H9 (cell line): ENCODE measurements at regions not wholly inside any gene's neighbourhood (a gene's known extent, or its start where the extent isn't known, plus 50 kb on each side); places are given as distances from the start of the nearest gene placed in this dataset.

Source experiments
- DNase-seq: peaks from one replicate; pipeline ENCODE4 v3.0.0-alpha.2; 2017
- H2AFZ ChIP-seq: one replicate; pipeline ENCODE4 v1.6.1; 2013; ENCODE audit warnings: mild to moderate bottlenecking, low read length, control low read depth, moderate library complexity
- H2AK5ac ChIP-seq: 2 replicates; pipeline ENCODE4 v1.6.1; 2013; ENCODE audit warnings: low read length, control low read depth, mixed read lengths; ENCODE audit not compliant: insufficient read length
- H2BK120ac ChIP-seq: one replicate; pipeline ENCODE4 v1.6.1; 2013; ENCODE audit warnings: low read depth, mild to moderate bottlenecking, low read length, control low read depth, inconsistent platforms; ENCODE audit not compliant: poor library complexity, severe bottlenecking
- H2BK12ac ChIP-seq: 2 replicates; pipeline ENCODE4 v1.6.1; 2013; ENCODE audit warnings: low read length, control low read depth, mixed read lengths, low read depth; ENCODE audit not compliant: insufficient read length
- H2BK15ac ChIP-seq: 2 replicates; pipeline ENCODE4 v1.6.1; 2013; ENCODE audit warnings: low read depth, low read length, control low read depth
- H2BK20ac ChIP-seq: one replicate; pipeline ENCODE4 v1.6.1; 2013; ENCODE audit warnings: low read depth, mild to moderate bottlenecking, low read length, control low read depth, inconsistent platforms; ENCODE audit not compliant: poor library complexity, severe bottlenecking
- H2BK5ac ChIP-seq: 2 replicates; pipeline ENCODE4 v1.6.1; 2013; ENCODE audit warnings: low read length, control low read depth, mixed read lengths; ENCODE audit not compliant: insufficient read length
- H3K14ac ChIP-seq: 2 replicates; pipeline ENCODE4 v1.6.1; 2013; ENCODE audit warnings: low read length, control low read depth; ENCODE audit not compliant: insufficient read depth
- H3K18ac ChIP-seq: 2 replicates; pipeline ENCODE4 v1.6.1; 2013; ENCODE audit warnings: low read depth, mild to moderate bottlenecking, mixed read lengths, low read length, control low read depth; ENCODE audit not compliant: insufficient read length
- H3K23ac ChIP-seq: 2 replicates; pipeline ENCODE4 v1.6.1; 2013; ENCODE audit warnings: low read length, control low read depth, mixed read lengths, low read depth; ENCODE audit not compliant: insufficient read length
- H3K23me2 ChIP-seq: 2 replicates; pipeline ENCODE4 v1.6.1; 2013; ENCODE audit warnings: low read depth, mild to moderate bottlenecking, mixed read lengths, low read length, control low read depth; ENCODE audit not compliant: insufficient read length, poor library complexity, severe bottlenecking
- H3K27ac ChIP-seq: 2 replicates; pipeline ENCODE4 v1.5.1; 2013; ENCODE audit warnings: low read length, control low read depth, mixed read lengths, low read depth; ENCODE audit not compliant: insufficient read length
- H3K27me3 ChIP-seq: 2 replicates; pipeline ENCODE4 v1.6.1; 2013; ENCODE audit warnings: low read length, control low read depth, inconsistent platforms; ENCODE audit not compliant: insufficient read depth
- H3K4ac ChIP-seq: 2 replicates; pipeline ENCODE4 v1.6.1; 2013; ENCODE audit warnings: low read depth, mild to moderate bottlenecking, control low read depth, inconsistent platforms, low read length, moderate library complexity
- H3K4me1 ChIP-seq: 2 replicates; pipeline ENCODE4 v1.6.1; 2013; ENCODE audit warnings: low read length, control low read depth, inconsistent platforms; ENCODE audit not compliant: insufficient read depth
- H3K4me2 ChIP-seq: 2 replicates; pipeline ENCODE4 v1.6.1; 2013; ENCODE audit warnings: low read length, control low read depth, mixed read lengths; ENCODE audit not compliant: insufficient read length, insufficient read depth
- H3K56ac ChIP-seq: 2 replicates; pipeline ENCODE4 v1.6.1; 2013; ENCODE audit warnings: low read depth, mild to moderate bottlenecking, mixed read lengths, low read length, control low read depth; ENCODE audit not compliant: insufficient read length
- H3K79me1 ChIP-seq: 2 replicates; pipeline ENCODE4 v1.6.1; 2013; ENCODE audit warnings: low read depth, mild to moderate bottlenecking, moderate library complexity, low read length, control low read depth, inconsistent platforms; ENCODE audit not compliant: insufficient read depth, poor library complexity, severe bottlenecking
- H3K79me2 ChIP-seq: 2 replicates; pipeline ENCODE4 v1.6.1; 2013; ENCODE audit warnings: low read length, control low read depth, inconsistent platforms; ENCODE audit not compliant: insufficient read depth
- H3K9ac ChIP-seq: 2 replicates; pipeline ENCODE4 v1.6.1; 2013; ENCODE audit warnings: low read length, control low read depth, mixed read lengths; ENCODE audit not compliant: insufficient read length; ENCODE audit errors: extremely low read depth
- H3K9me3 ChIP-seq: one replicate; pipeline ENCODE4 v1.6.1; 2013; ENCODE audit warnings: low read depth, low read length, inconsistent platforms; ENCODE audit not compliant: control insufficient read depth
- H3T11ph ChIP-seq: one replicate; pipeline ENCODE4 v1.6.1; 2013; ENCODE audit warnings: mild to moderate bottlenecking, low read length, control low read depth, inconsistent platforms
- H4K20me1 ChIP-seq: one replicate; pipeline ENCODE4 v1.6.1; 2013; ENCODE audit not compliant: control insufficient read depth, insufficient read length, insufficient read depth
- H4K5ac ChIP-seq: 2 replicates; pipeline ENCODE4 v1.6.1; 2013; ENCODE audit warnings: low read depth, mild to moderate bottlenecking, mixed read lengths, low read length, control low read depth; ENCODE audit not compliant: insufficient read length
- H4K8ac ChIP-seq: replicated peaks from 2 replicates; pipeline ENCODE4 v1.6.1; 2013; ENCODE audit warnings: low read length, control low read depth, mixed read lengths, low read depth; ENCODE audit not compliant: insufficient read length
- H4K91ac ChIP-seq: 2 replicates; pipeline ENCODE4 v1.6.1; 2013; ENCODE audit warnings: low read depth, mild to moderate bottlenecking, moderate library complexity, mixed read lengths, low read length, control low read depth; ENCODE audit not compliant: insufficient read length
- H3K27ac Mint-ChIP-seq, 3 experiments: 2 replicates in 2 of 3; 3 replicates in 1 of 3; pipeline ENCODE4 v1.8.0; 2020 to 2021; ENCODE audit warnings: mixed read lengths in 3 of 3, mild to moderate bottlenecking in 1 of 3, moderate library complexity in 1 of 3
- H3K27me3 Mint-ChIP-seq: 2 replicates; pipeline ENCODE4 v1.8.0; 2021; ENCODE audit warnings: low read depth, mild to moderate bottlenecking, moderate library complexity, mixed read lengths
- H3K36me3 Mint-ChIP-seq, 3 experiments: 2 replicates in 2 of 3; 3 replicates in 1 of 3; pipeline ENCODE4 v1.8.0; 2020 to 2021; ENCODE audit warnings: low read depth in 3 of 3, mixed read lengths in 3 of 3; ENCODE audit not compliant: insufficient read depth in 1 of 3
- H3K4me1 Mint-ChIP-seq, 2 experiments: 2 replicates each; pipeline ENCODE4 v1.8.0; 2020; ENCODE audit warnings: mixed read lengths in 2 of 2
- H3K4me3 Mint-ChIP-seq, 2 experiments: 2 replicates in 1 of 2; 3 replicates in 1 of 2; pipeline ENCODE4 v1.8.0; 2020 to 2021; ENCODE audit warnings: mild to moderate bottlenecking in 2 of 2, mixed read lengths in 2 of 2, moderate library complexity in 1 of 2
- H3K9me3 Mint-ChIP-seq, 2 experiments: 2 replicates in 1 of 2; 3 replicates in 1 of 2; pipeline ENCODE4 v1.8.0; 2020; ENCODE audit warnings: mild to moderate bottlenecking in 2 of 2, mixed read lengths in 2 of 2, moderate library complexity in 1 of 2
- CTCF ChIP-seq: fragments of 200-600 bp; sonication (generic); conservative IDR thresholded peaks from 3 replicates; pipeline ENCODE4 v1.8.0; 2021; ENCODE audit warnings: antibody characterized with exemption, mild to moderate bottlenecking
- WGBS: extraction: QIAGEN DNeasy Blood & Tissue Kit; methylation state at CpG from one replicate; pipeline ENCODE4 v1.1.7; 2013; ENCODE audit warnings: missing lambda C conversion rate, low lambda C conversion rate, mixed read lengths; ENCODE audit not compliant: insufficient read length; ENCODE audit errors: extremely low coverage; 5-methylcytosine and 5-hydroxymethylcytosine counted together

GRCh38 chr20:7333841-7334240 is 566.4 kb downstream of the BMP2 start:
- H2BK120ac ChIP-seq, result no peak overlapping the region
- H3K9ac ChIP-seq, result no peak overlapping the region
- H3K27ac ChIP-seq, result no peak overlapping the region
- H3K18ac ChIP-seq, result no peak overlapping the region
- DNase-seq, result no peak
- no peaks in the 10 kb centered on the region for H3K79me1 ChIP-seq
- Mint-ChIP-seq H3K36me3 (no peaks in the 10 kb centered on the region), H3K9me3 (no peaks in the 10 kb centered on the region; a peak in 2 of 5 replicates), H3K4me1 (peaks cover 5 to 6% of the 10 kb centered on the region in 2 experiments), H3K27ac (no peak overlapping the region), H3K27me3 (no peaks in the 10 kb centered on the region), H3K4me3 (no peak overlapping the region)
- no peak overlapping the region for H3K4me2 ChIP-seq
- no peak overlapping the region for H2AK5ac ChIP-seq
- H3K56ac ChIP-seq, result no peak overlapping the region
- H3K9me3 ChIP-seq, result no peaks in the 10 kb centered on the region
- H2BK20ac ChIP-seq, result no peak overlapping the region
- no CpG with 5 or more reads among the region's 3 CpGs for WGBS
- H3K23ac ChIP-seq, result no peak overlapping the region
- H3K4ac ChIP-seq, result no peak overlapping the region
- H3K79me2 ChIP-seq, result no peaks in the 10 kb centered on the region
- no peak overlapping the region for H3T11ph ChIP-seq
- H2AFZ ChIP-seq, result no peak overlapping the region
- H3K27me3 ChIP-seq, result no peaks in the 10 kb centered on the region
- H4K5ac ChIP-seq, result no peak overlapping the region
- no peak overlapping the region for H4K91ac ChIP-seq
- TF ChIP-seq CTCF, result no peak
- H2BK5ac ChIP-seq, result no peak overlapping the region
- H2BK15ac ChIP-seq, result no peak overlapping the region
- H4K20me1 ChIP-seq, result no peaks in the 10 kb centered on the region
- H4K8ac ChIP-seq, result no peak overlapping the region
- H3K14ac ChIP-seq, result no peak overlapping the region
- no peak overlapping the region for H2BK12ac ChIP-seq
- H3K23me2 ChIP-seq, result no peaks in the 10 kb centered on the region
- H3K4me1 ChIP-seq, result no peaks in the 10 kb centered on the region
